ENCODE measurements at regions not wholly inside any gene's neighbourhood (a gene's known extent, or its start where the extent isn't known, plus 50 kb on each side); places are given as distances from the start of the nearest gene placed in this dataset.

DNA sequence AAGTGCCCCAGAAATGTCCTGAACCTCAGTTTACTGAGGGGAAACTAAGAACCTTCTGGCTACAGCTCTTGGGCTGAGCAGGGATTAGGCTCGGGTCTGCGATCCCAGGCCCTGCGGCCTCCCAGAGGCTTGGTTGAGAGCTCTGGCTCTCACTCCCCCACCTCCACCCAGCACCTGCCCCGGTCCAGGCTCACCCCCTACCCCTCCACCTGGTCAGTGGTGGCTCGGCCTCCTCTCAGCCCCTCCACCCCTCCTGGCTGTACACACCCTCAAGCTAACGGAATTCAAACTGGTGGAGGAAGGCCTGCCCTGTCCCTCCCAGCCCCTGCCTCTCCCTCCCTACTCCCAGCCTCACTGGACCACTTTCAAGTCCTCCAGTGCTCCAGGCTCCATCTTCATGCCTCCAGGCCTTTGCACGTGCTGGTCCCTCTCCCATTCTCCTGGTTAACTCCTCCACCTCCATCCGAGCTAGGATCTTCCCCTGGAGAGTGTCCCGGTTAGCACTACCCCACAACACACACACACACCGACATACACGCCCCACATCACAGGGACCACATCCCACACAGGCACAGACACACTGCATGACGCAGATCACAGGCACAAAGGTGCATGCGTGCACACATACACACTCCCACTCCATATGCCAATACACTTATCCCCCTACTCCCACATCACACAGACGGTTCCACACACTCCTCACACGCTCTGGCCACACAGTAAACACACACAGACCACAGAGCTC lies 130.9 kb downstream of the C9orf50 start:
- no peak for TF ChIP-seq GATA2 (IDR thresholded peaks at IDR 0.05; ENCODE audit: low read depth, low read length)
- no peak for TF ChIP-seq GATA3 (IDR thresholded peaks at IDR 0.05; ENCODE audit: low read depth, low read length)

Measured in SH-SY5Y (cell line).